ENCODE measurements at regions not wholly inside any gene's neighbourhood (a gene's known extent, or its start where the extent isn't known, plus 50 kb on each side); places are given as distances from the start of the nearest gene placed in this dataset.

- TF ChIP-seq CTCF (conservative IDR thresholded peaks at IDR 0.05 in 1 of 2, IDR thresholded peaks at IDR 0.05 in 1 of 2; ENCODE audit: extremely low read depth in 1 of 2, insufficient read depth in 1 of 2, low read depth in 1 of 2, low read length in 2 of 2) = no peak
- TF ChIP-seq EZH2 (IDR thresholded peaks at IDR 0.05; ENCODE audit: borderline replicate concordance, low read length) = no peak
These were observed 615.8 kb upstream of the MGMT start for GRCh38 chr10:128851281-128851680.

Measured in mammary epithelial cell (primary cell).